ENCODE measurements at regions not wholly inside any gene's neighbourhood (a gene's known extent, or its start where the extent isn't known, plus 50 kb on each side); places are given as distances from the start of the nearest gene placed in this dataset.

GRCh38 chr5:114310666-114311065 lies 51.2 kb upstream of the KCNN2 start:
- Histone ChIP-seq H3K27me3 (ENCODE audit: insufficient read depth, low read length) (peaks cover 27% of the 10 kb centered on the region), H2AFZ (ENCODE audit: low read length, unreplicated experiment) (no peak overlapping the region), H3K27ac (ENCODE audit: low read depth, low read length) (no peak overlapping the region), H3K79me2 (ENCODE audit: control insufficient read depth, insufficient read depth, low read length, unreplicated experiment) (no peaks in the 10 kb centered on the region), H3K4me1 (ENCODE audit: control insufficient read depth, insufficient read depth, low read length, unreplicated experiment) (no peaks in the 10 kb centered on the region), H3K4me3 (ENCODE audit: low read depth, low read length) (no peak overlapping the region), H3K36me3 (ENCODE audit: insufficient read depth, low read length) (no peaks in the 10 kb centered on the region)

DNA sequence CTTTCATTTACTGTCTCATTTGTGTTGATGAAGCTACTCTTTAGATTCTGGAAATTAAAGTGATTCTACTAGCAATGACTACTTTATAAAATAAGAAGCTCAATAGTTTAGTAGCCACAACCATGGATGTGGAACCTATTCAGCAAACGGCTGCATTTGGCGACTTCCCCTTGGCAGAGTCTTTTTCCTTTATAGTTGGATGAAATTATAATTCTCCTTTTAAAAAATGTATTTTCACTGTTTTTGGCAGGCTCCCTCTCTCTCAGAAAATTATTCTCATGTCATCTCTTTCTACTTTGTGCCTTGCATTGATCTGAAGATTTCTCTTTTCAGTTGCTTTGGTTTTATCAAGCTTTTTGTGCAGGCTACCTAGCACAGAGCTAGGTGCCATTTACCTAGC lies 50.6 kb upstream of the KCNN2 start:
- Histone ChIP-seq H3K27me3 (ENCODE audit: insufficient read depth, low read length) (peaks cover 27% of the 10 kb centered on the region), H3K4me3 (ENCODE audit: low read depth, low read length) (no peak overlapping the region), H3K4me1 (ENCODE audit: control insufficient read depth, insufficient read depth, low read length, unreplicated experiment) (no peaks in the 10 kb centered on the region), H3K79me2 (ENCODE audit: control insufficient read depth, insufficient read depth, low read length, unreplicated experiment) (no peaks in the 10 kb centered on the region), H3K27ac (ENCODE audit: low read depth, low read length) (no peak overlapping the region), H3K36me3 (ENCODE audit: insufficient read depth, low read length) (no peaks in the 10 kb centered on the region), H2AFZ (ENCODE audit: low read length, unreplicated experiment) (no peak overlapping the region)

DNA sequence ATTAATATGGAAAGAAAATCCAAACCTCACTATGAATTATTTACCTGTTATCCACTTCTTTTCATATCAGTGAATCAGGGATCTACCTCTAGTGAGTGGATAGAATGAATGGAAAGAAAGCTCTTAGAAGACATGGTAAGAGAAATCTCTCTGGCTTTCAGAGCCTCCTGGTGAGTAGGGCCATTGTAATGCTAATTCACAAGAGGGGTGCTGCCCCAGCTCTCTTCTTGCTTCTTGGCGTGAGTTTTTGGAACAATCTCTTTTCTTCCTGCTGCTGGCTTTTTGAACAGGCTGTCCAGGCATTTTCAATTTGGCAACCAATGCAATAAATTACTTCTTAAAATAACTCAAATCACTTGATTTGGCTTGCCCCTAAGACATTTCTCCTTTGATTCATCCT lies 49.9 kb upstream of the KCNN2 start:
- H3K4me1 ChIP-seq (ENCODE audit: control insufficient read depth, insufficient read depth, low read length, unreplicated experiment) = no peaks in the 10 kb centered on the region
- H3K27ac ChIP-seq (ENCODE audit: low read depth, low read length) = no peak overlapping the region
- no peaks in the 10 kb centered on the region for H3K36me3 ChIP-seq (ENCODE audit: insufficient read depth, low read length)
- H3K79me2 ChIP-seq (ENCODE audit: control insufficient read depth, insufficient read depth, low read length, unreplicated experiment) = no peaks in the 10 kb centered on the region
- no peak overlapping the region for H2AFZ ChIP-seq (ENCODE audit: low read length, unreplicated experiment)
- no peak overlapping the region for H3K4me3 ChIP-seq (ENCODE audit: low read depth, low read length)
- H3K27me3 ChIP-seq (ENCODE audit: insufficient read depth, low read length) = peaks cover 27% of the 10 kb centered on the region
